Endothelial cell of umbilical vein (primary cell): ENCODE measurements at regions not wholly inside any gene's neighbourhood (a gene's known extent, or its start where the extent isn't known, plus 50 kb on each side); places are given as distances from the start of the nearest gene placed in this dataset.

Experiments
- BruUV-seq: library from RNA; stranded (reverse); fragments of 400-500 nt; replicated peaks from 2 replicates; lab custom pipeline; 2021; lab: Mats Ljungman, UMichigan
- CTCF ChIA-PET: fragments of 300-600, 350-600 bp; sonication (Branson Sonifier 250); formaldehyde crosslinking; loops from one replicate; lab custom pipeline; 2021; ENCODE audit warnings: antibody characterized with exemption, inconsistent platforms; lab: Charles Lee
- POLR2A ChIA-PET: fragments of 300-600, 350-600 bp; sonication (Branson Sonifier 250); formaldehyde crosslinking; loops from one replicate; lab custom pipeline; 2021; ENCODE audit warnings: antibody characterized with exemption, inconsistent platforms; lab: Charles Lee
- DNase-seq: peaks from one replicate; pipeline ENCODE4 v3.0.0-alpha.2; 2011; ENCODE audit warnings: low read depth, low spot score
- FAIRE-seq: peaks from 2 replicates; lab custom pipeline; 2011; peaks lifted over from hg19 to GRCh38; lab: Jason Lieb, UNC
- H2AFZ ChIP-seq: 2 replicates; pipeline ENCODE4 v1.6.0; 2012; ENCODE audit warnings: low read depth, low read length, control low read depth, inconsistent platforms
- H3K27ac ChIP-seq: 2 replicates; pipeline ENCODE4 v1.5.1; 2011; ENCODE audit warnings: low read depth, mild to moderate bottlenecking, control low read depth, low read length, moderate library complexity; ENCODE audit not compliant: insufficient read depth
- H3K27me3 ChIP-seq, 2 experiments: 2 replicates each; pipeline versions ENCODE4 v1.6.0 to v1.6.1; 2011; ENCODE audit warnings: low read length in 2 of 2, mixed read lengths in 1 of 2; ENCODE audit not compliant: control insufficient read depth in 2 of 2, insufficient read depth in 2 of 2
- H3K36me3 ChIP-seq, 2 experiments: 2 replicates in 1 of 2; 3 replicates in 1 of 2; pipeline ENCODE4 v1.5.1; 2011; ENCODE audit warnings: low read length in 2 of 2, mild to moderate bottlenecking in 1 of 2, moderate library complexity in 1 of 2; ENCODE audit not compliant: control insufficient read depth in 2 of 2, insufficient read depth in 2 of 2; ENCODE audit errors: extremely low read depth in 1 of 2
- H3K4me1 ChIP-seq: 3 replicates; pipeline ENCODE4 v1.5.1; 2011; ENCODE audit warnings: mild to moderate bottlenecking, low read length; ENCODE audit not compliant: control insufficient read depth, insufficient read depth; ENCODE audit errors: extremely low read depth
- H3K4me2 ChIP-seq: 2 replicates; pipeline ENCODE4 v1.6.1; 2011; ENCODE audit warnings: low read length, control low read depth, mixed read lengths; ENCODE audit not compliant: insufficient read depth
- H3K4me3 ChIP-seq, 3 experiments: fragments of 200-600 bp in 1 of 3; sonication (generic), shearing (Covaris generic) in 1 of 3; replicated peaks in 1 of 3; 2 replicates each; pipeline ENCODE4 v1.5.1; 2011 to 2016; ENCODE audit warnings: control low read depth in 3 of 3, low read length in 3 of 3, mild to moderate bottlenecking in 2 of 3, inconsistent platforms in 1 of 3, low read depth in 1 of 3, moderate library complexity in 1 of 3; ENCODE audit not compliant: insufficient read depth in 1 of 3
- H3K79me2 ChIP-seq: 2 replicates; pipeline ENCODE4 v1.6.0; 2012; ENCODE audit warnings: low read length, inconsistent platforms; ENCODE audit not compliant: control insufficient read depth, insufficient read depth
- H3K9ac ChIP-seq: replicated peaks from 2 replicates; pipeline ENCODE3; 2011; ENCODE audit warnings: low read length, control low read depth; ENCODE audit not compliant: insufficient read depth; ENCODE audit errors: extremely low read depth
- H3K9me1 ChIP-seq: replicated peaks from 3 replicates; pipeline ENCODE4 v1.6.0; 2011; ENCODE audit warnings: mild to moderate bottlenecking, low read length; ENCODE audit not compliant: control insufficient read depth, insufficient read depth; ENCODE audit errors: extremely low read depth
- H3K9me3 ChIP-seq: replicated peaks from 2 replicates; pipeline ENCODE4 v1.5.1; 2012; ENCODE audit warnings: low read length, inconsistent platforms; ENCODE audit not compliant: control insufficient read depth, insufficient read depth
- H4K20me1 ChIP-seq: replicated peaks from 2 replicates; pipeline ENCODE3; 2011; ENCODE audit warnings: mild to moderate bottlenecking, low read length; ENCODE audit not compliant: control insufficient read depth, insufficient read depth; ENCODE audit errors: extremely low read depth
- EZH2 ChIP-seq: IDR thresholded peaks from 2 replicates; pipeline ENCODE4 v1.6.1; 2012; ENCODE audit warnings: borderline replicate concordance, low read depth, mild to moderate bottlenecking, moderate library complexity, low read length, inconsistent platforms; ENCODE audit not compliant: severe bottlenecking
- GATA2 ChIP-seq: IDR thresholded peaks from 2 replicates; pipeline ENCODE4 v1.7.0; 2011; ENCODE audit warnings: low read depth, mild to moderate bottlenecking, moderate library complexity, mixed read lengths, low read length; ENCODE audit not compliant: insufficient read length, insufficient read depth
- JUN ChIP-seq: IDR thresholded peaks from 2 replicates; pipeline ENCODE4 v1.6.1; 2011; ENCODE audit warnings: borderline replicate concordance, low read depth; ENCODE audit not compliant: insufficient read length, insufficient read depth
- MYC ChIP-seq: IDR thresholded peaks from one replicate; pipeline ENCODE4 v1.6.1; 2011; ENCODE audit warnings: mild to moderate bottlenecking, low read depth, low read length
- POLR2A ChIP-seq: IDR thresholded peaks from 2 replicates; pipeline ENCODE4 v1.6.1; 2012; ENCODE audit warnings: low read depth, mild to moderate bottlenecking, control low read depth, low read length
- POLR2AphosphoS5 ChIP-seq: IDR thresholded peaks from 2 replicates; pipeline ENCODE4 v1.6.1; 2012; ENCODE audit warnings: low read depth, mild to moderate bottlenecking, control low read depth, low read length, moderate library complexity; ENCODE audit not compliant: insufficient read depth
- dilution Hi-C: fragments of 300-500 bp; cut with MboI; formaldehyde crosslinking; loops from one replicate; pipeline ENCODE4 v1.15.0; 2019; ENCODE audit warnings: low sequenced_read_pairs; ENCODE audit not compliant: extremely low pct_ligation_motif_present
- intact Hi-C: fragments of 100-400 bp; cut with micrococcal nuclease; formaldehyde crosslinking; loops from one replicate; pipeline ENCODE4 v1.10.0; 2022
- TF ChIP-seq, protein P1 (sequence below): IDR thresholded peaks from 2 replicates; pipeline ENCODE4 v1.6.1; 2011; ENCODE audit not compliant: insufficient read depth, insufficient read length
- TF ChIP-seq, protein P2 (sequence below), 2 donors: IDR thresholded peaks; 1 replicate in 1 of 2; 2 replicates in 1 of 2; pipeline ENCODE4 v1.5.1; 2011; ENCODE audit warnings: low read length in 2 of 2, mild to moderate bottlenecking in 2 of 2, moderate library complexity in 2 of 2, control low read depth in 1 of 2, inconsistent platforms in 1 of 2, low read depth in 1 of 2; ENCODE audit not compliant: insufficient read depth in 1 of 2; ENCODE audit errors: extremely low read depth in 1 of 2

DNA sequence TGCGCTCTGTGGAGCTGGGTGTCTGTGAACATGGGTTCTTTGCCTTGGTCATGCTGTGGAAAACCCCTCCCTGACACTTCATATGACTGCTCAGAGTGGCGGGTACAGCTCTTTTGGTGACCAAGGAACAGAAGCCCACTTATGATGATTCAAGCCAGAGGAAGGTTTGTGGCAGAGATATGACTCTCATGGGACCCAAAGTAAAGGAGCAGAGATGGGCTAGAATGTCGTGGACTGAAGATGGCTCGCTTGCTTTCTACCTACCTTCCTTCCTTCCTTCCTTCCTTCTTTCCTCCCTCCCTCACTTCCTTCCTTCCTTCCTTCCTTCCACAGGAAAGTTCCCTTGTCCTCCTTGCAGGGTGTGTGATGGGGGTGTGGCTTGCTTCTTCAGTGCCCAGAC lies 169.7 kb upstream of the IRX3 start:
- Histone ChIP-seq H3K4me3 (no peak overlapping the region), H3K79me2 (no peaks in the 10 kb centered on the region), H3K9ac (no peak overlapping the region), H3K27ac (no peak overlapping the region), H4K20me1 (no peaks in the 10 kb centered on the region), H3K36me3 (no peaks in the 10 kb centered on the region), H3K4me1 (no peaks in the 10 kb centered on the region), H3K9me1 (no peaks in the 10 kb centered on the region), H2AFZ (no peak overlapping the region), H3K27me3 (no peaks in the 10 kb centered on the region), H3K4me2 (no peak overlapping the region), H3K9me3 (no peaks in the 10 kb centered on the region)
- no TSS peak for BruUV-seq
- DNase-seq (no peak), FAIRE-seq (no peak)
- TF ChIP-seq, protein P1, sequence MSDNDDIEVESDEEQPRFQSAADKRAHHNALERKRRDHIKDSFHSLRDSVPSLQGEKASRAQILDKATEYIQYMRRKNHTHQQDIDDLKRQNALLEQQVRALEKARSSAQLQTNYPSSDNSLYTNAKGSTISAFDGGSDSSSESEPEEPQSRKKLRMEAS: no peak
- TF ChIP-seq EZH2: no peak
- TF ChIP-seq POLR2A: no peak
- no peak for TF ChIP-seq JUN
- no peak for TF ChIP-seq MYC
- no peak for TF ChIP-seq POLR2AphosphoS5
- TF ChIP-seq GATA2: no peak
- intact Hi-C loops (no loop called here), dilution Hi-C loops (no loop called here)
- ChIA-PET CTCF (no interaction called here), POLR2A (no interaction called here)

DNA sequence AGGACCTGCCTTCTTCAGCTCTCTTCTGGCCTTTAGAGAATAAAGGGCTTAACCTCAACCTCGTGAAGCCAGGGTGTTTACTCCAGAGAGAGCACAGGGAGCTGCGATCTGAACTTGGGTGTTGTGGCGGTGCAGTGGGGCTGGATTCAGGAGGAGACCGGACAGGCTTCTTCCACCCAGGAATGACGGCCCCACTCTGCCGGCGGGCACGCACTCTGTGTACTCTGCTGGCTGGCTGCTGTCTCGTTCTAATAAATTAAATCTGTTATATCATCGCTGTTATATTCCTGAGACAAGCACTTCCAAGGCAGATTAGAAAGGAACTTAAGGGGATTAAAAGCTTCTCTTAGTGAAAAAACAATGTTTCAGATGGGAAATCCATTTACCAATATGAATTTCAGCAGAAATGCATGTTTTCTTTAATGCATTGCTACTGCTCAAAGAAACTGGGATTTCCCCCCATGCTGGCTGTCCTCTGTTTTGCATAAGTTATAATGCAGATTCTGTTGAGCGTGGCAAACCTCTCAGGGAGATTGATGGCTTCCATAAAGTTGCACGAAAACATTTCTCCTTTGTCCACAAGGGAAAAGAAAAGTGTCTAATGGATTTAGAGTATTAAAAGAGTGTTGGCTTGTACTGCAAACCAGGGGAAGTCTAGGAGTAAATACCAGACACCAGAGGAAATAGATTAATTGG lies 168.6 kb upstream of the IRX3 start:
- intact Hi-C loops: no loop called here
- CTCF ChIA-PET: no interaction called here
- FAIRE-seq: no peak
- Histone ChIP-seq H3K9me3 (no peaks in the 10 kb centered on the region), H3K27ac (no peak overlapping the region), H3K4me1 (no peaks in the 10 kb centered on the region), H4K20me1 (no peaks in the 10 kb centered on the region), H3K9me1 (no peaks in the 10 kb centered on the region), H3K9ac (no peak overlapping the region), H3K79me2 (no peaks in the 10 kb centered on the region), H2AFZ (no peak overlapping the region), H3K4me3 (no peak overlapping the region), H3K36me3 (no peaks in the 10 kb centered on the region), H3K27me3 (no peaks in the 10 kb centered on the region), H3K4me2 (no peak overlapping the region)
- BruUV-seq: no TSS peak
- DNase-seq: no peak
- dilution Hi-C loops: no loop called here
- POLR2A ChIA-PET: no interaction called here
- TF ChIP-seq JUN (no peak), EZH2 (no peak)
- TF ChIP-seq, protein P2, sequence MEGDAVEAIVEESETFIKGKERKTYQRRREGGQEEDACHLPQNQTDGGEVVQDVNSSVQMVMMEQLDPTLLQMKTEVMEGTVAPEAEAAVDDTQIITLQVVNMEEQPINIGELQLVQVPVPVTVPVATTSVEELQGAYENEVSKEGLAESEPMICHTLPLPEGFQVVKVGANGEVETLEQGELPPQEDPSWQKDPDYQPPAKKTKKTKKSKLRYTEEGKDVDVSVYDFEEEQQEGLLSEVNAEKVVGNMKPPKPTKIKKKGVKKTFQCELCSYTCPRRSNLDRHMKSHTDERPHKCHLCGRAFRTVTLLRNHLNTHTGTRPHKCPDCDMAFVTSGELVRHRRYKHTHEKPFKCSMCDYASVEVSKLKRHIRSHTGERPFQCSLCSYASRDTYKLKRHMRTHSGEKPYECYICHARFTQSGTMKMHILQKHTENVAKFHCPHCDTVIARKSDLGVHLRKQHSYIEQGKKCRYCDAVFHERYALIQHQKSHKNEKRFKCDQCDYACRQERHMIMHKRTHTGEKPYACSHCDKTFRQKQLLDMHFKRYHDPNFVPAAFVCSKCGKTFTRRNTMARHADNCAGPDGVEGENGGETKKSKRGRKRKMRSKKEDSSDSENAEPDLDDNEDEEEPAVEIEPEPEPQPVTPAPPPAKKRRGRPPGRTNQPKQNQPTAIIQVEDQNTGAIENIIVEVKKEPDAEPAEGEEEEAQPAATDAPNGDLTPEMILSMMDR (IDR thresholded peaks at IDR 0.05; ENCODE audit: extremely low read depth in 1 of 2, insufficient read depth in 1 of 2, low read depth in 1 of 2, low read length in 2 of 2): no peak
- TF ChIP-seq, protein P1: no peak
